ENCODE measurements at regions not wholly inside any gene's neighbourhood (a gene's known extent, or its start where the extent isn't known, plus 50 kb on each side); places are given as distances from the start of the nearest gene placed in this dataset.

GRCh38 chr12:127716166-127716565 lies 550.8 kb upstream of the TMEM132C start:
- TF ChIP-seq GABPB1 (CRISPR knock-in tag; IDR thresholded peaks at IDR 0.05) (no peak), CTCF (IDR thresholded peaks at IDR 0.05) (no peak), SP1 (CRISPR knock-in tag; conservative IDR thresholded peaks at IDR 0.05) (no peak), HMGA2 (CRISPR knock-in tag; IDR thresholded peaks at IDR 0.05) (no peak), ZNF281 (CRISPR knock-in tag; IDR thresholded peaks at IDR 0.05) (no peak), ZNF138 (CRISPR knock-in tag; conservative IDR thresholded peaks at IDR 0.05) (no peak), JUN (CRISPR knock-in tag; IDR thresholded peaks at IDR 0.05) (no peak), TP53 (CRISPR knock-in tag; IDR thresholded peaks at IDR 0.05) (no peak), NR3C1 (CRISPR knock-in tag; conservative IDR thresholded peaks at IDR 0.05; ENCODE audit: low read depth) (no peak), TEAD4 (CRISPR knock-in tag; IDR thresholded peaks at IDR 0.05) (no peak), CREB1 (CRISPR knock-in tag; IDR thresholded peaks at IDR 0.05) (no peak)
